Trophoblast cell (in vitro differentiated cells and primary cell): ENCODE measurements at regions not wholly inside any gene's neighbourhood (a gene's known extent, or its start where the extent isn't known, plus 50 kb on each side); places are given as distances from the start of the nearest gene placed in this dataset.

Source experiments
- DNase-seq, 2 donors: peaks; one replicate each; pipeline ENCODE4 v3.0.0-alpha.2; 2016
- H2AFZ ChIP-seq: 2 replicates; pipeline ENCODE4 v1.6.1; 2013; ENCODE audit warnings: low read length, moderate library complexity, mild to moderate bottlenecking; ENCODE audit not compliant: insufficient read depth, poor library complexity
- H2AK5ac ChIP-seq: 2 replicates; pipeline ENCODE4 v1.6.1; 2013; ENCODE audit warnings: mild to moderate bottlenecking, low read length
- H2BK120ac ChIP-seq: 2 replicates; pipeline ENCODE4 v1.6.1; 2013; ENCODE audit warnings: low read length, mild to moderate bottlenecking, moderate library complexity; ENCODE audit not compliant: insufficient read depth, poor library complexity
- H2BK12ac ChIP-seq: 2 replicates; pipeline ENCODE4 v1.6.1; 2013; ENCODE audit warnings: mild to moderate bottlenecking, low read length, moderate library complexity
- H2BK5ac ChIP-seq: 2 replicates; pipeline ENCODE4 v1.6.1; 2013; ENCODE audit warnings: low read length, low read depth, moderate library complexity, mild to moderate bottlenecking; ENCODE audit not compliant: poor library complexity
- H3K14ac ChIP-seq: 2 replicates; pipeline ENCODE4 v1.6.1; 2013; ENCODE audit warnings: mild to moderate bottlenecking, low read length
- H3K18ac ChIP-seq: 2 replicates; pipeline ENCODE4 v1.6.1; 2013; ENCODE audit warnings: mild to moderate bottlenecking, low read length
- H3K23ac ChIP-seq: 2 replicates; pipeline ENCODE4 v1.6.1; 2013; ENCODE audit warnings: low read length
- H3K27ac ChIP-seq: 2 replicates; pipeline ENCODE4 v1.5.1; 2013; ENCODE audit warnings: low read depth, mild to moderate bottlenecking, inconsistent platforms, low read length, moderate library complexity
- H3K27me3 ChIP-seq: 2 replicates; pipeline ENCODE4 v1.6.1; 2013; ENCODE audit warnings: inconsistent platforms, mild to moderate bottlenecking, low read length, moderate library complexity; ENCODE audit not compliant: insufficient read depth
- H3K36me3 ChIP-seq, 2 experiments: 1 replicate in 1 of 2; 2 replicates in 1 of 2; pipeline ENCODE4 v1.6.1; 2013; ENCODE audit warnings: low read length in 2 of 2, mild to moderate bottlenecking in 2 of 2, moderate library complexity in 1 of 2; ENCODE audit not compliant: insufficient read depth in 2 of 2, control insufficient read depth in 1 of 2
- H3K4ac ChIP-seq: 2 replicates; pipeline ENCODE4 v1.6.1; 2013; ENCODE audit warnings: low read depth, mild to moderate bottlenecking, low read length, moderate library complexity
- H3K4me1 ChIP-seq, 2 experiments: 1 replicate in 1 of 2; 2 replicates in 1 of 2; pipeline ENCODE4 v1.6.1; 2013; ENCODE audit warnings: low read length in 2 of 2, mild to moderate bottlenecking in 2 of 2, moderate library complexity in 1 of 2; ENCODE audit not compliant: insufficient read depth in 2 of 2, control insufficient read depth in 1 of 2
- H3K4me2 ChIP-seq: 2 replicates; pipeline ENCODE4 v1.6.1; 2013; ENCODE audit warnings: inconsistent platforms, mild to moderate bottlenecking, low read length, moderate library complexity
- H3K4me3 ChIP-seq: 2 replicates; pipeline ENCODE4 v1.5.1; 2013; ENCODE audit warnings: mild to moderate bottlenecking, low read depth, low read length, inconsistent platforms
- H3K79me1 ChIP-seq: one replicate; pipeline ENCODE4 v1.6.1; 2013; ENCODE audit warnings: low read length
- H3K79me2 ChIP-seq: 2 replicates; pipeline ENCODE4 v1.6.1; 2013; ENCODE audit warnings: low read length, mild to moderate bottlenecking; ENCODE audit not compliant: control insufficient read depth, insufficient read depth, poor library complexity
- H3K9ac ChIP-seq: 2 replicates; pipeline ENCODE4 v1.6.1; 2013; ENCODE audit warnings: mild to moderate bottlenecking, low read length
- H3K9me3 ChIP-seq: 2 replicates; pipeline ENCODE4 v1.6.1; 2013; ENCODE audit warnings: low read depth, mild to moderate bottlenecking, control low read depth, inconsistent platforms, low read length; ENCODE audit not compliant: insufficient read depth
- H4K12ac ChIP-seq: 2 replicates; pipeline ENCODE4 v1.6.1; 2013; ENCODE audit warnings: low read depth, mild to moderate bottlenecking, low read length, moderate library complexity
- H4K8ac ChIP-seq: 2 replicates; pipeline ENCODE4 v1.6.1; 2013; ENCODE audit warnings: low read depth, mild to moderate bottlenecking, low read length, moderate library complexity
- H4K91ac ChIP-seq: one replicate; pipeline ENCODE4 v1.6.1; 2013; ENCODE audit warnings: low read depth, mild to moderate bottlenecking, low read length, moderate library complexity
- WGBS: extraction: QIAGEN DNeasy Blood & Tissue Kit; methylation state at CpG from one replicate; pipeline ENCODE4 v1.1.7; 2013; ENCODE audit warnings: missing lambda C conversion rate; ENCODE audit not compliant: insufficient read length, insufficient coverage; ENCODE audit errors: extremely low coverage; 5-methylcytosine and 5-hydroxymethylcytosine counted together

DNA sequence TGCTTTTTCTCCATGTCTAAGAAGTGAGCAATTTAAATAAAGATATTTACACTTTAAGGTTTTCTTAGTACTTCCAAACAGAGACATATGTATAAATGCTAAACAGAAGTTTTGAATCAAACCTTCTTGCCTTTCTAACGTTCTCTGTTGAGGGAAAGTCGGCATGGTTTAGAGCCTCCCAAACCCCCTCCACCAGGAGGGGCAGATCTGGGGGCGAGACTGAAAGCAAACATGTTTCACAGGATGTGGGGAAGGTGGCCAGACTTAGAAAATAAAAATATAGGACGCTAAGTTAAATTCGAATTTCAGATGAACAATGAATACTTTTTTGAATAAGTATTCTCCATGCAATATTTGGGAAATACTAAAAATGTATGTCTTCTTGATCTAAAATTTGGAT, 208.3 kb upstream of the SHH start:
- no peak overlapping the region for H2BK12ac ChIP-seq
- H3K36me3 ChIP-seq, result no peaks in the 10 kb centered on the region
- no peaks in the 10 kb centered on the region for H3K79me1 ChIP-seq
- no peak overlapping the region for H2AK5ac ChIP-seq
- DNase-seq, result no peak
- no peak overlapping the region for H3K9ac ChIP-seq
- no peak overlapping the region for H4K91ac ChIP-seq
- no CpG with 5 or more reads among the region's 5 CpGs for WGBS
- no peak overlapping the region for H3K18ac ChIP-seq
- H3K4ac ChIP-seq, result no peak overlapping the region
- H3K23ac ChIP-seq, result no peak overlapping the region
- H4K12ac ChIP-seq, result no peak overlapping the region
- no peak overlapping the region for H2AFZ ChIP-seq
- peaks cover 2% of the 10 kb centered on the region for H3K9me3 ChIP-seq
- H3K4me1 ChIP-seq, result no peaks in the 10 kb centered on the region
- no peak overlapping the region for H3K14ac ChIP-seq
- no peaks in the 10 kb centered on the region for H3K79me2 ChIP-seq
- no peak overlapping the region for H3K4me3 ChIP-seq
- no peak overlapping the region for H3K4me2 ChIP-seq
- H4K8ac ChIP-seq, result no peak overlapping the region
- no peaks in the 10 kb centered on the region for H3K27me3 ChIP-seq
- H3K27ac ChIP-seq, result no peak overlapping the region
- no peak overlapping the region for H2BK120ac ChIP-seq
- H2BK5ac ChIP-seq, result no peak overlapping the region

DNA sequence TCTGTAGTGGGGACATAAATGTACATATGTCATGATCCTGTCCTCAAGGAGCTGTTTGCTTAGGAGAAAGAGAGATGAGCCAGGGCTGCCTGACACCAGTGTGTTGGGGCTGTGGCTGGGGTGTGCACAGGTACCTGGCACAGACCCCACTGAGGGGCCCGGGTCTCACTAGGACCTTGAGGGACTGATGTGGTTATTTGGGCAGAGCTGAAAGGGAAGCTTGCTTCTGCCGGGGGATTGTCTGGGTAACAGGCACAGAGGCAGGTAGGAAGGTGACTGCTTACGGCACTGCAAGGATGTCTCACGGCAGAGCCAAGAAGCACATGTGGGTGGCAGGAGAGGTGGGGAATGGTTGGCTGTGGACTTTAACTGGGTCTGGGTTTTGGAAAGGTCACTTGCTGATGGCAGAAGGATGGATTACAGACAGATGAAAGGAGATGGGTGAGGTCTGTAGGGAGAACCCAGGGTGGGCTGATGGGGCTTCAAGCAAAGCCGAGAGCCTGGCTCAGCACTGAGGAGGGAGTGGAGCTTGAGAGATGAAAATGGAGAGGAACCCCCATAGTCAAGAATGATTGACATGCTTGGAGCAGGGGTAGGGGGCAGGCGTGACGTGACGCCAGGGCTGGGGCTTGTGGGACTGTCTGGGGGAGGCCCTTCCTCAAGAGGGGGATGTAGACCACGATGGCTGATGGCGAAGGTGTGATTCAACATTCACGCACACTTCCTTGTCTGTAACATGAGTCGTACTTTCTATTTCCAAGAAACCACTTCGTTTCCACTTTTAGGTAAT, 207.7 kb upstream of the SHH start:
- Histone ChIP-seq H3K14ac (no peak overlapping the region), H3K4ac (no peak overlapping the region), H3K27me3 (no peaks in the 10 kb centered on the region), H3K79me2 (no peaks in the 10 kb centered on the region), H3K9me3 (peaks cover 2% of the 10 kb centered on the region), H3K9ac (no peak overlapping the region), H4K8ac (no peak overlapping the region), H4K12ac (no peak overlapping the region), H2BK5ac (no peak overlapping the region), H2AFZ (no peak overlapping the region), H4K91ac (no peak overlapping the region), H3K23ac (no peak overlapping the region), H3K36me3 (no peaks in the 10 kb centered on the region), H3K18ac (no peak overlapping the region), H3K27ac (no peak overlapping the region), H2AK5ac (no peak overlapping the region), H3K4me1 (no peaks in the 10 kb centered on the region), H2BK12ac (no peak overlapping the region), H2BK120ac (no peak overlapping the region), H3K4me3 (no peak overlapping the region), H3K4me2 (no peak overlapping the region), H3K79me1 (no peaks in the 10 kb centered on the region)
- WGBS, result no CpG with 5 or more reads among the region's 13 CpGs
- DNase-seq, result no peak

DNA sequence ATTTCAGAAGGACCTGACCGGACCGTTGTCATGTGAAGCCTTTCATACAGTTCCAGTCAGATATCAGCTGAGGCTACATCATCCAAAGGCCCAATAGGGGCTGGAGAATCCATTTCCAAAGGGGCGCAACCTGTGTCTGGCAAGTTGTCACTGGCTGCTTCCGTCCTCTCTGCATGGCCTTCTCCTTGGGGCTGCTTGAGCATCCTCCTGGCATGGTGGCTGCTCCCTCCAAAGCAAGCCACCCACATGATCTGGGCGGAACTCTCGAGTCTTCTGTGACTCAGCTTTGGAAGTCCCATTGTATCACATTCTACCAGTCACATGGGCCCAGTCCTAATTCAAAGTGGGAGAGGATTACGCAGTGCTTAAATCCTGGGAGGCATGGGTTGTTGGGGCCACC, 207.0 kb upstream of the SHH start:
- H3K36me3 ChIP-seq, result no peaks in the 10 kb centered on the region
- no peak overlapping the region for H2BK120ac ChIP-seq
- H4K8ac ChIP-seq, result no peak overlapping the region
- no peak overlapping the region for H2BK5ac ChIP-seq
- no peak overlapping the region for H2BK12ac ChIP-seq
- H3K4me2 ChIP-seq, result no peak overlapping the region
- H3K4me1 ChIP-seq, result no peaks in the 10 kb centered on the region
- no peak overlapping the region for H2AK5ac ChIP-seq
- H2AFZ ChIP-seq, result no peak overlapping the region
- no peak overlapping the region for H3K9ac ChIP-seq
- H3K9me3 ChIP-seq, result peaks cover 2% of the 10 kb centered on the region
- no peaks in the 10 kb centered on the region for H3K27me3 ChIP-seq
- WGBS, result no CpG with 5 or more reads among the region's 7 CpGs
- no peak overlapping the region for H4K12ac ChIP-seq
- DNase-seq, result no peak
- H3K14ac ChIP-seq, result no peak overlapping the region
- H3K4ac ChIP-seq, result no peak overlapping the region
- H3K79me1 ChIP-seq, result no peaks in the 10 kb centered on the region
- no peak overlapping the region for H3K18ac ChIP-seq
- H3K79me2 ChIP-seq, result no peaks in the 10 kb centered on the region
- H3K27ac ChIP-seq, result no peak overlapping the region
- no peak overlapping the region for H3K23ac ChIP-seq
- H3K4me3 ChIP-seq, result no peak overlapping the region
- no peak overlapping the region for H4K91ac ChIP-seq

DNA sequence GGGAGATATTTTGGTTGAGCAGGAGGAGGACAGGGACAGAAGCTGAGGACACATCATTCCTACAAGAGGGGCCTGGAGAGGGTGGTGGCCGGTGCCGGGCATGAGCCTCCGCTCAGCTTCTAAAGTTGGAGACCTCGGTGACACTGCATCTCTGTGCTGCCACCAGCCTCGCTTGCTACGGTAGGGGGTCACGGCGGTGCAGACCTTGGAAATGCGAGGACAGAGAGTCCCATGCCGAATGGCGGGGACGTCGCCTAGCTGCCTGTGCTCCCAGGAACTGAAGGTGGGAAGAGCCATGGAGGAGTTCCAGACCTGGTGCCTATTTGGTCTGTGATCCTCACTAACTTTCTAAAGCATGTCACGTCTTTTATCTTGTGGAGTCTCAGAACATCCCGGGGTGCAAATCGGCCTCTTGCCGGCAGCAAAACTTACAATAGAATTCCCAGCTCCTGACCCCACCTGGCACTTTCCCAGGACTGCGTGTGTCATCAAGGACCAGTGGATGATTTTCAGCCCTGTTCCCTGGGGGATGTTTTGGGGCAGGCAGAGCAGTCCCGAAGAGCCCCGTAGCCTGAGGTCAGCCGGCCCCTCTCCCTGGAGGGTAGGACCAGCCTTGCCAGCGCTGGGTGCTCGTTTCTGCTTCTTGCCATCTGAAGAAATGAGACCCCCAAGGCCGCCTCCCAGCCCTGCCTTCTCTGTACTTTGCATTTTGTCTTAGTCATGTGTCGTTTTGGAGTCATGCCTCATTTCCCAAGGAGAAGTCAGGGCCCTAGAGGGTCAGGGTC, 205.8 kb upstream of the SHH start:
- no peak overlapping the region for H3K9ac ChIP-seq
- no peak overlapping the region for H2BK12ac ChIP-seq
- no peak overlapping the region for H3K4me2 ChIP-seq
- no peaks in the 10 kb centered on the region for H3K36me3 ChIP-seq
- H3K9me3 ChIP-seq, result peaks cover 2% of the 10 kb centered on the region
- H2AFZ ChIP-seq, result no peak overlapping the region
- WGBS, result no CpG with 5 or more reads among the region's 25 CpGs
- no peaks in the 10 kb centered on the region for H3K79me2 ChIP-seq
- no peak overlapping the region for H4K91ac ChIP-seq
- H4K12ac ChIP-seq, result no peak overlapping the region
- no peak overlapping the region for H2BK5ac ChIP-seq
- no peak overlapping the region for H3K14ac ChIP-seq
- no peak overlapping the region for H3K23ac ChIP-seq
- no peaks in the 10 kb centered on the region for H3K4me1 ChIP-seq
- H3K4me3 ChIP-seq, result no peak overlapping the region
- H3K27ac ChIP-seq, result no peak overlapping the region
- DNase-seq, result no peak
- H4K8ac ChIP-seq, result no peak overlapping the region
- no peaks in the 10 kb centered on the region for H3K79me1 ChIP-seq
- H2AK5ac ChIP-seq, result no peak overlapping the region
- no peak overlapping the region for H3K18ac ChIP-seq
- H2BK120ac ChIP-seq, result no peak overlapping the region
- H3K27me3 ChIP-seq, result no peaks in the 10 kb centered on the region
- no peak overlapping the region for H3K4ac ChIP-seq
